NCI-H2196 treated with DMSO at 0.1 percent for 48 hours (cell line): ENCODE measurements at regions not wholly inside any gene's neighbourhood (a gene's known extent, or its start where the extent isn't known, plus 50 kb on each side); places are given as distances from the start of the nearest gene placed in this dataset.

Experiments used
- DNase-seq: peaks from one replicate; lab custom pipeline; 2025; ENCODE audit not compliant: unreplicated experiment; lab: John Stamatoyannopoulos, UW

- no peak for DNase-seq
These were observed 123.6 kb downstream of the PRLHR start for GRCh38 chr10:118471863-118472262.

GRCh38 chr10:118470470-118470869 lies 125.0 kb downstream of the PRLHR start:
- DNase-seq, result no peak

- DNase-seq, result no peak
These were observed 125.1 kb upstream of the FAM204A start for GRCh38 chr10:118467200-118467599.

GRCh38 chr10:118465300-118465874 lies 123.3 kb upstream of the FAM204A start:
- no peak for DNase-seq

GRCh38 chr10:118463740-118464139 lies 121.6 kb upstream of the FAM204A start:
- DNase-seq, result no peak

GRCh38 chr10:118462401-118462800 lies 120.3 kb upstream of the FAM204A start:
- no peak for DNase-seq

- DNase-seq, result peak; percentile 41
These were observed 117.6 kb upstream of the FAM204A start for GRCh38 chr10:118459642-118460193.

- peak; percentile 27 for DNase-seq
These were observed 117.0 kb upstream of the FAM204A start for GRCh38 chr10:118458957-118459641.

- no peak for DNase-seq
These were observed 115.8 kb upstream of the FAM204A start for GRCh38 chr10:118457824-118458428.

- no peak for DNase-seq
These were observed 113.1 kb upstream of the FAM204A start for GRCh38 chr10:118455181-118455695.

GRCh38 chr10:118454211-118454610 lies 112.1 kb upstream of the FAM204A start:
- no peak for DNase-seq

- no peak for DNase-seq
These were observed 110.0 kb upstream of the FAM204A start for GRCh38 chr10:118452098-118452497.

GRCh38 chr10:118449521-118449920 lies 107.4 kb upstream of the FAM204A start:
- no peak for DNase-seq

GRCh38 chr10:118448744-118449143 lies 106.6 kb upstream of the FAM204A start:
- DNase-seq, result no peak

GRCh38 chr10:118447478-118448270 lies 105.5 kb upstream of the FAM204A start:
- no peak for DNase-seq

- DNase-seq, result no peak
These were observed 103.4 kb upstream of the FAM204A start for GRCh38 chr10:118445535-118445934.

GRCh38 chr10:118444069-118444468 lies 101.9 kb upstream of the FAM204A start:
- no peak for DNase-seq

GRCh38 chr10:118442032-118442431 lies 99.9 kb upstream of the FAM204A start:
- DNase-seq, result no peak

GRCh38 chr10:118439824-118440223 lies 97.7 kb upstream of the FAM204A start:
- DNase-seq, result no peak

GRCh38 chr10:118436742-118437141 lies 94.6 kb upstream of the FAM204A start:
- no peak for DNase-seq

- DNase-seq, result no peak
These were observed 88.1 kb upstream of the FAM204A start for GRCh38 chr10:118430190-118430589.
